ENCODE measurements at regions not wholly inside any gene's neighbourhood (a gene's known extent, or its start where the extent isn't known, plus 50 kb on each side); places are given as distances from the start of the nearest gene placed in this dataset.

GRCh38 chr17:77590951-77591735, 367.4 kb upstream of the TNRC6C start:
- 8% methylated on average over 16 of the region's 16 CpGs for WGBS (ENCODE audit: insufficient coverage, low coverage, missing lambda C conversion rate)
- TF ChIP-seq CAMTA2 (CRISPR knock-in tag; conservative IDR thresholded peaks at IDR 0.05), result no peak
- TF ChIP-seq XRCC4 (IDR thresholded peaks at IDR 0.05; ENCODE audit: extremely low read depth, insufficient read depth, insufficient read length), result no peak
- TF ChIP-seq, protein P1, sequence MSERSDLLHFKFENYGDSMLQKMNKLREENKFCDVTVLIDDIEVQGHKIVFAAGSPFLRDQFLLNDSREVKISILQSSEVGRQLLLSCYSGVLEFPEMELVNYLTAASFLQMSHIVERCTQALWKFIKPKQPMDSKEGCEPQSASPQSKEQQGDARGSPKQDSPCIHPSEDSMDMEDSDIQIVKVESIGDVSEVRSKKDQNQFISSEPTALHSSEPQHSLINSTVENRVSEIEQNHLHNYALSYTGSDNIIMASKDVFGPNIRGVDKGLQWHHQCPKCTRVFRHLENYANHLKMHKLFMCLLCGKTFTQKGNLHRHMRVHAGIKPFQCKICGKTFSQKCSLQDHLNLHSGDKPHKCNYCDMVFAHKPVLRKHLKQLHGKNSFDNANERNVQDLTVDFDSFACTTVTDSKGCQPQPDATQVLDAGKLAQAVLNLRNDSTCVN (CRISPR knock-in tag; IDR thresholded peaks at IDR 0.05), result no peak
- DNase-seq (ENCODE audit: extremely low read depth in 1 of 4, low spot score in 3 of 4) (no peak), ATAC-seq (no peak), FAIRE-seq (no peak)
- intact Hi-C loops (cut with micrococcal nuclease) (no loop called here), in situ Hi-C loops (cut with MboI) (no loop called here)
- Histone ChIP-seq H3K9me3 (replicated peaks; ENCODE audit: control insufficient read depth, insufficient read depth, low read depth, low read length) (no peaks in the 10 kb centered on the region), H3K4me1 (replicated peaks in 1 of 2; ENCODE audit: control insufficient read depth in 2 of 2, insufficient read depth in 2 of 2, low read length in 2 of 2) (no peaks in the 10 kb centered on the region), H3K27ac (ENCODE audit: extremely low read depth, low read depth, low read length) (no peak overlapping the region), H3K79me2 (ENCODE audit: control insufficient read depth, insufficient read depth, low read length) (no peaks in the 10 kb centered on the region), H3K4me3 (no peak overlapping the region), H3K9ac (ENCODE audit: insufficient read depth in 1 of 2, low read depth in 2 of 2, low read length in 2 of 2) (no peak overlapping the region), H4K20me1 (replicated peaks; ENCODE audit: control insufficient read depth, insufficient read depth, low read length) (peaks cover 7% of the 10 kb centered on the region; the same call in 1 of the 2 replicates), H3K9me1 (ENCODE audit: control insufficient read depth, insufficient read depth, low read length) (no peaks in the 10 kb centered on the region), H3K36me3 (ENCODE audit: control insufficient read depth, insufficient read depth, low read length) (no peaks in the 10 kb centered on the region), H3K27me3 (ENCODE audit: control insufficient read depth in 2 of 2, insufficient read depth in 2 of 2, low read length in 2 of 2) (peaks cover 35 to 41% of the 10 kb centered on the region in 2 experiments), H3K4me2 (ENCODE audit: insufficient read depth, low read length) (no peak overlapping the region), H2AFZ (ENCODE audit: low read depth, low read length) (no peak overlapping the region)
- no TSS peak for BruUV-seq (replicated peaks)
- POLR2A ChIA-PET, result no interaction called here
- CTCF ChIA-PET (ENCODE audit: low intra/inter-chr PET ratio), result no interaction called here
